EH (cell line): ENCODE measurements at regions not wholly inside any gene's neighbourhood (a gene's known extent, or its start where the extent isn't known, plus 50 kb on each side); places are given as distances from the start of the nearest gene placed in this dataset.

Source experiments
- DNase-seq: peaks from one replicate; pipeline ENCODE4 v3.0.0-alpha.2; 2015; ENCODE audit warnings: low read depth

- DNase-seq, result no peak
Observed at GRCh38 chr2:187057466-187057865, 208.5 kb upstream of the ZSWIM2 start.

DNA sequence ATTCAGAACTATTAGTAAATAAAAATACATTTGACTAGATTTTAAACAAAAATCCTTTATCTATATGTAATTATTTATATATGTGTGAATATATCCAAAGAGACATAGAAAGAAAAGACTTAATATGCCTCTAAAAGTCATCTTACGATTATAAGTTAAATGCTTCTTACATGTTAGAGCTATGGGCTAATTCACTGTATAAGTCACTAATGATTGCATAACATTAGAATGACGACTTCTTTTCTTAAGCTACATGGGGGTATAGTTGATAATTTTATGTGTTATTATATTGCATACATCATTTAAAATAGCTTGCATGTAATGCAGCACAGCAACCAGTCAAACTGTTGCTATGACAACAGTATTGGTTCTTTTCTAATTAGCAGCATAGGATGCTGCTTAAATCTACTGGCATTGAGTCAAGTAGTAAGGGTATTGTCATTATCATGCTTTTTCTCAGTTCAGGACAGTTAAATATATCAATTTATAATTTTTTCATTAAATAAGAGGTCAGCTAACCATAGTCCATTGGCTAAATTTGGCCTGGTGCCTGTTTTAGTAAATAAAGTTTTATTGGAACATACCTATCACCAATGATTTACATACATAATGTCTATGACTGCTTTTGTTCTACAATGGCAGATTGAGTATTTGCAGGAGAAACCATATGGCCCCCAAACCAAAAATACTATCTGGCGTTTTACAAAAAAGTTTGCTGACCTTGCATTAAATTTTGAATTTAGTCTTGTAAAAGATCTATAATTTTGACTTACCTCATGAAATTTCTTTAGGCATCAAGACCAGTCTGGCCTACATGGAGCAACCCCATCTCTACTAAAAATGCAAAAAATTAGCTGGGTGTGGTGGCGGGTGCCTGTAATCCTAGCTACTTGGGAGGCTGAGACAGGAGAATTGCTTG is 207.7 kb upstream of the ZSWIM2 start:
- no peak for DNase-seq

DNA sequence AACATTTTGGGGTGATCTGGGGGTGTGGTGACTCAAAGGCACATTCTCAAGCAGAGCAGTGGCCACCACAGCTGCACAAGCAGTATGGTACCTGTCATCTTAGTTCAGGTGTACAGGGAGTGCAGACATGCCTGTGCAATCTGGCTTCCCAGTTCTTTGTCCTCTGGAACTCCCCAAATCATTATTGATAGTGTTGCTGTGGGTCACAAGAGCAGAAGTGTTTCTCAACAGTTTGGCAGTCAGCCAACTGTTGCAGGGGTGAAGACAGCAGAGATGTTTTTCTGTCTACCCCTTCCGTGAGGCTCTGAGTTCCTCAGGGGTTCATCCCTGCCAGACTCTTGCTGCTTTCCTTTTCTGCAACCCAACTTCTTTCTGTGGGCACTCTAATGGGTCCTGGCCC is 206.5 kb upstream of the ZSWIM2 start:
- no peak for DNase-seq

GRCh38 chr2:187054501-187055319 is 205.7 kb upstream of the ZSWIM2 start:
- DNase-seq, result no peak

- no peak for DNase-seq
Observed at GRCh38 chr2:187051350-187051749, 202.4 kb upstream of the ZSWIM2 start.

DNA sequence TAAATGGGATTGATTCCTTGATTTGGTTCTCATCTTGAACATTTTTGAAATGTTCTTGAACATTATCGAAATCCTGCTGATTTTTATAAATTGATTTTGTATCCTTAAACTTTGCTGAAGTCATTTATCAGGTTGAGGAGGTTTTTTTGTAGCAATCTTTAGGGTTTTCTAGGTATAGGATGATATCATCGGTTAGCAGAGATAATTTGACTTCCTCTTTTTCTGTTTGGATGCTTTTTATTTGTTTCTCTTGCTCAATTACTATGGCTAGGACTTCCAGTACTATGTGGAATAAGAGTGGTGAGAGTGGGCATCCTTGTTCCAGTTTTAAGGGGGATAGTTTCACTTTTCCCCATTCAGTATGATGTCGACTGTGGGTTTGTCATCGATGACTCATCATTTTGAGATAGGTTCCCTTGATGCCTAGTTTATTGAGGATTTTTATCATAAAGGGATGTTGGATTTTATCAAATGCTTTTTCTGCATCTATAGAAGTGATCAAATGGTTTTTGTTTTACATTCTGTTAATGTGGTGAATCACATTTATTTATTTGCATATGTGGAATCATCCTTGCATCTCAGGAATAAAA is 201.5 kb upstream of the ZSWIM2 start:
- peak; percentile 7 for DNase-seq

DNA sequence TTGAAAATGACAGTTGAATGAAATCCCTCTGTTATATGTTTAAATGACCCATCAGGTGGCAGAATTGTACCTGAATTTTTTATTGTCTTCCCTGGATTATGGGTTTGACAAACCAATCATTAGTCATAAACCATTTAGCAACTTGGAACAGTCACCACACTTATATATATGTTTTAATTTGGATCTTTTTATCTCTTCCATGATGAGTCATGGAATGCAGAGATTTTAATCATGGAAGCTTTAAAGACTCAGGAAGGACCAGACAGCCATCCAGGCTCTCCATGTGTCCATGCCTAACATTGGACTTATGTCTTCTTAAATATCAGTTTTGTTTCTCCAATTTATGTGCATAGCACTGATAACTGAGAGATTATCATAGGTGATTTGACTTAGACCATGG is 188.3 kb upstream of the ZSWIM2 start:
- DNase-seq, result peak; percentile 37

DNA sequence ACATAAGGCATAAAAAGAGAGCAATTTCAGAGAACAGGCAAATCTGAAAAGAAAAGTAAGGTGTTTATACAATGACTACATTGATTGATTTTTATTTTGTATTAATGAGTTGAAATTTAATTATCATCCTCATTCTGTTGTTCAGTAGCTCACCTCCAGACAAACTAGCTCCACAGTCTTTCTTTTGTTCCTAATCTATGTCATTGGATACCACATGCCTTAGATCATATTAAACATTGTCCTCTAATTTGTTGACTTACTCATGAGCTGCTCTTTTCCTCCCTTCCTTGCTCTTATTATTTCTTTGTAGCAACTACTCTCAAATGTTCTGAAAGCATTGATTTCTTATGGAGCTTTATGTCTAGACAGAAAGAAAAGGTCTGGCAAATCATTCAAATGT is 185.5 kb upstream of the ZSWIM2 start:
- no peak for DNase-seq

DNA sequence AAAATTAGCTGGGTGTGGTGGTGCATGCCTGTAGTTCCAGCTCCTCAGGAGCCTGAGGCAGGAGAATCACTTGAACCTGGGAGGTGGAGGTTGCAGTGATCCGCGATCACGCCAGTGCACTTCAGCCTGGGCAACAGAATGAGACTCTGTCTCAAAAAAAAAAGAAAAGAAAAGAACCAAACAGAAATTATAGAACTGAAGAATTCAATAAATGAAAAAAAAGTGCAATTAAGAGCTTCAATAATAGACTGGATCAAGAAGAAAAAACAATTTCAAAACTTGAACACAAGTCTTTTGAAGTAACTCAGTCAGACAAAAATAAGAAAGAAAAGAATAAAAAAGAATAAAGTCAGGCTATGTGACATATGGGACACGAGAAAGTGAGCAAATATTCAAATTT is 175.8 kb upstream of the ZSWIM2 start:
- DNase-seq, result no peak

GRCh38 chr2:187023996-187024395 is 175.0 kb upstream of the ZSWIM2 start:
- DNase-seq, result peak; percentile 61

DNA sequence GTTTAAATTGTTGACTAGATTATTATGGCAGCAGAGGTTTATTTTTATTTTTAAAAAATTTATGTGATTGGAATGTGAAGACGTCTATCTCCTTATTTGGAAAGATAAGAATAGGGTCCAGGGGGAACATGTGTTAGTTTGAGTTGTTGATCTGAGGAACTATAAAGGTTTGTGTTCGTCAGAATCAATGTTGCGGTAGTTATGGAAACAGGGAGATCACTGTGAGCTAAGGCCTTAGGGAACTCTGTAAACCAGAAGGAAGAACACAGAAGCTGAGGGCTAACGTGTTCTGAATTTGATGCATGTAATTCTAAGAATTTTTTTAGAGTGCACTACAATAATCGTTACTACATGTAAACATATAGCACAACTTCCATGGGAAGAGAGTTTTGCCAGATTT is 168.5 kb upstream of the ZSWIM2 start:
- no peak for DNase-seq

- DNase-seq, result peak; percentile 6
Observed at GRCh38 chr2:187013058-187013457, 164.1 kb upstream of the ZSWIM2 start.

DNA sequence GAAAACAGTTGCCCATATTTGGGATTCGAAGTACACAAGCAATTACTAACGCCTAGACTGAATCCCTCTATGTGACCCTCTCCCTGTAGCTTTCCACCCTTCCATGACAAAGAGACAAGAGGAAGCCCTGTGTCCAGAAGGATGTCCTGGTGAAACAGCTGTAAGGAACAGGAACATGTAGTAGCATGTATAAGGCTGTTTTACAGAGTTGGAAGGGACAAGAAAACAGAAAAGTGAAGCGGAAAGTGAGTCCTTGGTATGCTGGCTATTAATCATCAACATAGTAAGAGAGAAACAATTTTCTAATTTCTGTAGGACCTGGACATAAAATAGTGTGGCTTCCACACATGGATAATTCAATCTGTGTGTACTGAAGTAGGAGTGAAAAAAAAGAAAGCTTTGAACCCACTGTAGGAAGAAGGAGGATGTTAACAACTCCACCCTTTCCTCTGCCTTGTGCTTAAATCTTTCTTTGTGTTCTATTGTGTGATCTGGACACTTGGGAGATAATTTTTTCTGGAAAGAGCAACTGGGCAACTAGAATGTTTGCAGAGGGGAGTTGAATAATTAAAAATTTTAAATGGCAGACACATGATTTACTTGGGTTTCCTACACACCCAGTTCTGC is 162.3 kb upstream of the ZSWIM2 start:
- DNase-seq, result no peak

GRCh38 chr2:187009483-187010239 is 160.7 kb upstream of the ZSWIM2 start:
- no peak for DNase-seq

DNA sequence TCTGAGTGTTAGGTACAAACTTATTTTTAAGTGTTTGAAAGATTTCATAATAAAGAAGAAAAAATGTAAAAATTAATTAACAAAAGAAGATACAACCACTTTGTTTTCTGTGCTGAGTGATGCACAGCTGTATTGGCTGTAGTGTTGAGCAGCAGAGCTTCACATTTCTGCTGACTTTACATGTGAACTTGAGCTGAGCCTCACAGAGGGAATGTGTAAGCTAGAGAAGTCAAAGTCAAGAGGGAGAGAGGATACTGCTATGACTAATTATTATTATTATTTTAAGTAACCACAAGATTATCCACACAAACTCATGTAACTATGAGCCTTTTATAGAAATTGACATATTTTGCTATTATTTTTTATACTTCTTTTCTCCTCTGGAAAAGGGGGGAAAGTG is 159.1 kb upstream of the ZSWIM2 start:
- DNase-seq, result peak; percentile 43

GRCh38 chr2:187003611-187004010 is 154.6 kb upstream of the ZSWIM2 start:
- DNase-seq, result peak; percentile 3

- peak; percentile 43 for DNase-seq
Observed at GRCh38 chr2:187003038-187003554, 154.1 kb upstream of the ZSWIM2 start.

GRCh38 chr2:187002242-187002641 is 153.3 kb upstream of the ZSWIM2 start:
- DNase-seq, result no peak

GRCh38 chr2:187001248-187001647 is 152.3 kb upstream of the ZSWIM2 start:
- no peak for DNase-seq

GRCh38 chr2:186995092-186995491 is 146.1 kb upstream of the ZSWIM2 start:
- peak; percentile 14 for DNase-seq

- no peak for DNase-seq
Observed at GRCh38 chr2:186992597-186992996, 143.6 kb upstream of the ZSWIM2 start.
